Effector memory CD8-positive, alpha-beta T cell (primary cell): ENCODE measurements at regions not wholly inside any gene's neighbourhood (a gene's known extent, or its start where the extent isn't known, plus 50 kb on each side); places are given as distances from the start of the nearest gene placed in this dataset.

ENCODE experiments used
- ATAC-seq: fragments of 150-1000 bp; cut with Tn5 transposase; replicated peaks from 2 replicates; pipeline ENCODE4 v1.10.0; 2021; ENCODE audit warnings: mild to moderate bottlenecking, moderate library complexity
- DNase-seq, 3 experiments: peaks; one replicate each; pipeline ENCODE4 v3.0.0; 2021
- H3K27ac Mint-ChIP-seq, 2 donors: one replicate each; pipeline ENCODE4 v1.8.0; 2022; ENCODE audit warnings: mild to moderate bottlenecking in 2 of 2, mixed read lengths in 2 of 2, moderate library complexity in 2 of 2
- H3K27me3 Mint-ChIP-seq, 2 donors: one replicate each; pipeline ENCODE4 v1.8.0; 2022; ENCODE audit warnings: mixed read lengths in 2 of 2
- H3K36me3 Mint-ChIP-seq: one replicate; pipeline ENCODE4 v1.8.0; 2022; ENCODE audit warnings: mild to moderate bottlenecking, moderate library complexity, mixed read lengths; ENCODE audit not compliant: insufficient read depth
- H3K4me1 Mint-ChIP-seq, 2 donors: one replicate each; pipeline ENCODE4 v1.8.0; 2022; ENCODE audit warnings: low read depth in 2 of 2, mixed read lengths in 2 of 2
- H3K4me3 Mint-ChIP-seq, 2 donors: one replicate each; pipeline ENCODE4 v1.8.0; 2022; ENCODE audit warnings: mild to moderate bottlenecking in 2 of 2, mixed read lengths in 2 of 2, moderate library complexity in 2 of 2
- H3K9me3 Mint-ChIP-seq, 2 donors: one replicate each; pipeline ENCODE4 v1.8.0; 2022; ENCODE audit warnings: mixed read lengths in 2 of 2

- Mint-ChIP-seq H3K4me1 (no peaks in the 10 kb centered on the region), H3K27ac (no peak overlapping the region), H3K36me3 (no peaks in the 10 kb centered on the region), H3K9me3 (peaks cover 8 to 12% of the 10 kb centered on the region in 2 donors), H3K27me3 (no peaks in the 10 kb centered on the region), H3K4me3 (no peak overlapping the region)
- DNase-seq (no peak), ATAC-seq (no peak)
These were observed 535.4 kb upstream of the BCHE start for GRCh38 chr3:166372571-166373106.

- no peak overlapping the region for H3K4me3 Mint-ChIP-seq
- DNase-seq = no peak
- no peaks in the 10 kb centered on the region for H3K4me1 Mint-ChIP-seq
- H3K27ac Mint-ChIP-seq = no peak overlapping the region
- no peaks in the 10 kb centered on the region for H3K36me3 Mint-ChIP-seq
- peaks cover 8 to 12% of the 10 kb centered on the region in 2 donors for H3K9me3 Mint-ChIP-seq
- no peak for ATAC-seq
- H3K27me3 Mint-ChIP-seq = no peaks in the 10 kb centered on the region
These were observed 530.8 kb upstream of the BCHE start for GRCh38 chr3:166367947-166368533.

GRCh38 chr3:166362698-166363097 is 525.5 kb upstream of the BCHE start:
- peaks cover 3 to 8% of the 10 kb centered on the region in 2 donors for H3K9me3 Mint-ChIP-seq
- no peak overlapping the region for H3K4me3 Mint-ChIP-seq
- H3K27me3 Mint-ChIP-seq = no peaks in the 10 kb centered on the region
- no peak overlapping the region for H3K27ac Mint-ChIP-seq
- DNase-seq = no peak
- H3K36me3 Mint-ChIP-seq = no peaks in the 10 kb centered on the region
- H3K4me1 Mint-ChIP-seq = no peaks in the 10 kb centered on the region
- no peak for ATAC-seq

GRCh38 chr3:166360720-166361119 is 523.5 kb upstream of the BCHE start:
- DNase-seq = no peak
- no peak for ATAC-seq
- Mint-ChIP-seq H3K9me3 (peaks cover 2 to 8% of the 10 kb centered on the region in 2 donors), H3K4me1 (no peaks in the 10 kb centered on the region), H3K4me3 (no peak overlapping the region), H3K27me3 (no peaks in the 10 kb centered on the region), H3K36me3 (no peaks in the 10 kb centered on the region), H3K27ac (no peak overlapping the region)

GRCh38 chr3:166351461-166351860 is 514.2 kb upstream of the BCHE start:
- no peaks in the 10 kb centered on the region for H3K36me3 Mint-ChIP-seq
- no peak for DNase-seq
- ATAC-seq = no peak
- no peaks in the 10 kb centered on the region for H3K27me3 Mint-ChIP-seq
- H3K9me3 Mint-ChIP-seq = peaks cover 14 to 16% of the 10 kb centered on the region in 2 donors
- H3K27ac Mint-ChIP-seq = no peak overlapping the region
- no peaks in the 10 kb centered on the region for H3K4me1 Mint-ChIP-seq
- H3K4me3 Mint-ChIP-seq = no peak overlapping the region

GRCh38 chr3:166340604-166341266 is 503.5 kb upstream of the BCHE start:
- Mint-ChIP-seq H3K36me3 (no peaks in the 10 kb centered on the region), H3K27ac (no peak overlapping the region), H3K4me3 (no peak overlapping the region), H3K27me3 (no peaks in the 10 kb centered on the region), H3K4me1 (no peaks in the 10 kb centered on the region), H3K9me3 (peaks cover 0 to 2% of the 10 kb centered on the region in 2 donors)
- no peak for DNase-seq
- no peak for ATAC-seq

GRCh38 chr3:166324401-166324800 is 487.2 kb upstream of the BCHE start:
- Mint-ChIP-seq H3K36me3 (no peaks in the 10 kb centered on the region), H3K4me1 (no peaks in the 10 kb centered on the region), H3K9me3 (peaks cover 0 to 9% of the 10 kb centered on the region in 2 donors), H3K27me3 (no peaks in the 10 kb centered on the region), H3K4me3 (no peak overlapping the region), H3K27ac (no peak overlapping the region)
- no peak for DNase-seq
- ATAC-seq = no peak

- DNase-seq (no peak), ATAC-seq (no peak)
- Mint-ChIP-seq H3K4me1 (no peaks in the 10 kb centered on the region), H3K9me3 (no peaks in the 10 kb centered on the region), H3K27me3 (no peaks in the 10 kb centered on the region), H3K27ac (no peak overlapping the region), H3K36me3 (no peaks in the 10 kb centered on the region), H3K4me3 (no peak overlapping the region)
These were observed 485.2 kb upstream of the BCHE start for GRCh38 chr3:166322391-166322790.

- no peaks in the 10 kb centered on the region for H3K4me1 Mint-ChIP-seq
- ATAC-seq = no peak
- no peak for DNase-seq
- no peaks in the 10 kb centered on the region for H3K36me3 Mint-ChIP-seq
- H3K27ac Mint-ChIP-seq = no peak overlapping the region
- no peak overlapping the region for H3K4me3 Mint-ChIP-seq
- peaks cover 0 to 3% of the 10 kb centered on the region in 2 donors for H3K9me3 Mint-ChIP-seq
- no peaks in the 10 kb centered on the region for H3K27me3 Mint-ChIP-seq
These were observed 470.6 kb upstream of the BCHE start for GRCh38 chr3:166307756-166308350.

GRCh38 chr3:166304584-166304983 is 467.4 kb upstream of the BCHE start:
- Mint-ChIP-seq H3K4me3 (no peak overlapping the region), H3K27me3 (no peaks in the 10 kb centered on the region), H3K27ac (no peak overlapping the region), H3K9me3 (peaks cover 0 to 5% of the 10 kb centered on the region in 2 donors), H3K4me1 (no peaks in the 10 kb centered on the region), H3K36me3 (no peaks in the 10 kb centered on the region)
- DNase-seq = no peak
- ATAC-seq = no peak

- DNase-seq (no peak), ATAC-seq (no peak)
- Mint-ChIP-seq H3K27me3 (no peaks in the 10 kb centered on the region), H3K36me3 (no peaks in the 10 kb centered on the region), H3K4me1 (no peaks in the 10 kb centered on the region), H3K4me3 (no peak overlapping the region), H3K27ac (no peak overlapping the region), H3K9me3 (peaks cover 0 to 8% of the 10 kb centered on the region in 2 donors)
These were observed 466.5 kb upstream of the BCHE start for GRCh38 chr3:166303681-166304080.

- no peaks in the 10 kb centered on the region for H3K36me3 Mint-ChIP-seq
- no peak overlapping the region for H3K27ac Mint-ChIP-seq
- no peak for DNase-seq
- no peak for ATAC-seq
- H3K4me1 Mint-ChIP-seq = no peaks in the 10 kb centered on the region
- H3K9me3 Mint-ChIP-seq = peaks cover 0 to 8% of the 10 kb centered on the region in 2 donors
- H3K27me3 Mint-ChIP-seq = no peaks in the 10 kb centered on the region
- H3K4me3 Mint-ChIP-seq = no peak overlapping the region
These were observed 465.1 kb upstream of the BCHE start for GRCh38 chr3:166302331-166302730.

GRCh38 chr3:166296179-166296783 is 459.1 kb upstream of the BCHE start:
- no peaks in the 10 kb centered on the region for H3K27me3 Mint-ChIP-seq

More at GRCh38 chr3:166296179-166296783, 459.1 kb upstream of the BCHE start:
- Mint-ChIP-seq H3K9me3 (peaks cover 13 to 19% of the 10 kb centered on the region in 2 donors), H3K36me3 (no peaks in the 10 kb centered on the region), H3K4me1 (no peaks in the 10 kb centered on the region), H3K27ac (no peak overlapping the region), H3K4me3 (no peak overlapping the region)
- DNase-seq = no peak
- ATAC-seq = no peak
